ENCODE measurements at regions not wholly inside any gene's neighbourhood (a gene's known extent, or its start where the extent isn't known, plus 50 kb on each side); places are given as distances from the start of the nearest gene placed in this dataset.

DNA sequence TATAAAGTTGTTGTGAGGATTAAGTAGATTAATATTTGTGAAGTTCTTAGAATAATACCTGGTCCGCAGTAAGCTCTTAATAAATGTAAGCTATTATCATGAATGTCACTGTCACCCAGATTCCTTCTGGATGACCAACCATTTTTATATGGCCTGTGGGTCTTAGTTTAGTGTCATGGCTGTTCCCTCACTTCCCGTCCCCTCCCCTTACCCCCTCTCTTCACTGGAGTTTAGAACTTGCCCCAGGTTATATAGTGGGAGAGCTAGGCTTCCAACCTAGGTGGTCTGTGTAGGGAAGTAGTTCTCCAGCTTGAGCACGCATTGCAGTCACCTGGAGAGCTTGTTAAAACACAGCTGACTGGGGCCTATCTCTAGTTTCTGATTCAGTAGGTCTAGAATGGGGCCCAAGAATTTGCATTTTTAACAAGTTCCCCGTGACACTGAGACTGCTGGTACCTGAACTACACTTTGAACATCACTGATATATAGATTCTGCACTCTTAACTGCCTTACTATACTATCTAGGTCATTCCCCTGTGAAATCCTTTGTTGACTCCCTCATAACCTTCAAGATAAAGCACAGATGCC lies 66.9 kb upstream of the PLAC1 start:
- Histone ChIP-seq H3K4me2 (ENCODE audit: low read length) (no peak overlapping the region), H3K9me2 (ENCODE audit: insufficient read depth) (no peaks in the 10 kb centered on the region), H3K9me3 (ENCODE audit: control insufficient read depth in 1 of 2, insufficient read depth in 1 of 2, low read depth in 1 of 2, low read length in 2 of 2) (no peaks in the 10 kb centered on the region), H3K4me3 (replicated peaks in 1 of 2; ENCODE audit: low read depth in 1 of 2, low read length in 2 of 2) (no peak overlapping the region), H3K27me3 (ENCODE audit: insufficient read depth, low read length) (no peaks in the 10 kb centered on the region), H3K79me2 (ENCODE audit: insufficient read depth, low read length) (no peaks in the 10 kb centered on the region), H3K36me3 (ENCODE audit: control insufficient read depth in 1 of 2, insufficient read depth in 2 of 2, low read length in 2 of 2) (no peaks in the 10 kb centered on the region), H2AFZ (ENCODE audit: low read depth, low read length, poor library complexity, severe bottlenecking) (no peak overlapping the region), H3K27ac (ENCODE audit: low read depth, low read length) (no peak overlapping the region), H3K9ac (ENCODE audit: low read length) (no peak overlapping the region), H3K4me1 (ENCODE audit: control insufficient read depth in 1 of 2, insufficient read depth in 2 of 2, low read length in 2 of 2) (peaks cover 2 to 11% of the 10 kb centered on the region in 2 experiments; a peak in 3 of 4 replicates), H4K20me1 (ENCODE audit: insufficient read depth) (no peaks in the 10 kb centered on the region)
- ChIA-PET RAD21 (ENCODE audit: low non-redundant PET in 1 of 2, low total read pairs in 2 of 2, uncharacterized antibody in 2 of 2, unreplicated experiment in 2 of 2) (no interaction called here), POLR2A (no interaction called here), CTCF (no interaction called here)
- DNase-seq (ENCODE audit: low read depth, low spot score) (no peak), ATAC-seq (no peak)
- TF ChIP-seq, protein P1, sequence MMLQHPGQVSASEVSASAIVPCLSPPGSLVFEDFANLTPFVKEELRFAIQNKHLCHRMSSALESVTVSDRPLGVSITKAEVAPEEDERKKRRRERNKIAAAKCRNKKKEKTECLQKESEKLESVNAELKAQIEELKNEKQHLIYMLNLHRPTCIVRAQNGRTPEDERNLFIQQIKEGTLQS (IDR thresholded peaks at IDR 0.05) = no peak
- TF ChIP-seq, protein P2, sequence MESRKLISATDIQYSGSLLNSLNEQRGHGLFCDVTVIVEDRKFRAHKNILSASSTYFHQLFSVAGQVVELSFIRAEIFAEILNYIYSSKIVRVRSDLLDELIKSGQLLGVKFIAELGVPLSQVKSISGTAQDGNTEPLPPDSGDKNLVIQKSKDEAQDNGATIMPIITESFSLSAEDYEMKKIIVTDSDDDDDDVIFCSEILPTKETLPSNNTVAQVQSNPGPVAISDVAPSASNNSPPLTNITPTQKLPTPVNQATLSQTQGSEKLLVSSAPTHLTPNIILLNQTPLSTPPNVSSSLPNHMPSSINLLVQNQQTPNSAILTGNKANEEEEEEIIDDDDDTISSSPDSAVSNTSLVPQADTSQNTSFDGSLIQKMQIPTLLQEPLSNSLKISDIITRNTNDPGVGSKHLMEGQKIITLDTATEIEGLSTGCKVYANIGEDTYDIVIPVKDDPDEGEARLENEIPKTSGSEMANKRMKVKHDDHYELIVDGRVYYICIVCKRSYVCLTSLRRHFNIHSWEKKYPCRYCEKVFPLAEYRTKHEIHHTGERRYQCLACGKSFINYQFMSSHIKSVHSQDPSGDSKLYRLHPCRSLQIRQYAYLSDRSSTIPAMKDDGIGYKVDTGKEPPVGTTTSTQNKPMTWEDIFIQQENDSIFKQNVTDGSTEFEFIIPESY (IDR thresholded peaks at IDR 0.05; ENCODE audit: extremely low read depth, insufficient replicate concordance, low read length) = no peak
- no peak for TF ChIP-seq RAD21 (IDR thresholded peaks at IDR 0.05; ENCODE audit: low read depth)
- TF ChIP-seq FOSL1 (IDR thresholded peaks at IDR 0.05; ENCODE audit: low read depth) = no peak
- TF ChIP-seq POLR2A (IDR thresholded peaks at IDR 0.05; ENCODE audit: borderline replicate concordance, extremely low read depth, insufficient read depth, insufficient read length) = no peak
- TF ChIP-seq JUND (IDR thresholded peaks at IDR 0.05) = no peak
- no peak for TF ChIP-seq SP1 (IDR thresholded peaks at IDR 0.05; ENCODE audit: low read depth)
- no peak for TF ChIP-seq ZFX (IDR thresholded peaks at IDR 0.05)
- TF ChIP-seq EZH2phosphoT487 (IDR thresholded peaks at IDR 0.05; ENCODE audit: borderline replicate concordance) = no peak
- no peak for TF ChIP-seq SRF (IDR thresholded peaks at IDR 0.05; ENCODE audit: low read depth)
- intact Hi-C loops (cut with micrococcal nuclease) = no loop called here
- no TSS peak for BruUV-seq (replicated peaks)
